ENCODE measurements at regions not wholly inside any gene's neighbourhood (a gene's known extent, or its start where the extent isn't known, plus 50 kb on each side); places are given as distances from the start of the nearest gene placed in this dataset.
"Not testable (repeated sequence)": the region's sequence is repeated elsewhere in the genome, so short reads cannot be mapped to it uniquely, and the experiment has no call there.

DNA sequence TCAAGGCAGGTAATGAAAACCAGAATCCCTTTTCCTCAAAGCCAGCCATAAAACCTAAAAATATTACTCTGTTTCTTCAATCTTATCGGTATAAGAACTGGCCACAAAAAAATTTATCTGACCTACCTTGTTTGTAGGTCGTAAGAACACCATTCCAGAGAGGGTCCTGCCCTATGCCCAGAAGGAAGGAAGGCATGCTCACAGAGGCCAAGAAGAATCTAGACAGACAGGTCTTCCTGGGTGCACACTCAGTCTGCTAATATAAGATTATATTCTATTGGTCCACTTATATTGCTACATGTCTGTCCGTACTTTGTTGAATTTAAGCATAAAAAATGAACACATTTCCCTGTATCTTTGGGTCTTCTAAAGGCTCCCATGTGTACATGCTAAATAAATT, 2136.1 kb upstream of the PCDH20 start:
- peak; percentile 2 for DNase-seq (ENCODE audit: low read depth)

DNA sequence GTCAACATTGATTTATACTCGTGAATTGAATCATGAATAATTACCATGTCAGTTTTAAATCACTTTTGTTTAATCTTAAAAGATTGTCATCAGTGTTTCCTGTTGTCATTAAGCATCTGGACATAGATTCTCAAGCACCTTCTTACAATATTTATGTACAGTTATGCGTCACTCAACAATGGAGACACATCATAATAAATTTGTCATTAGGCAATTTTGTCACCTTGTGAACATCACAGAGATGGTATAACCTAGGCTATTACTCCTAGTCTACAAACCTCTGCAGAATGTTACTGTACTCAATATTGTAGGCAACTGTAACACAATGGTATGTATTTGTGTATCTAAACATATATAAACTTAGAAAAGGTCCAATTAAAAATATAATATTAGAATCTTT, 2130.9 kb upstream of the PCDH20 start:
- no peak for DNase-seq (ENCODE audit: low read depth)

DNA sequence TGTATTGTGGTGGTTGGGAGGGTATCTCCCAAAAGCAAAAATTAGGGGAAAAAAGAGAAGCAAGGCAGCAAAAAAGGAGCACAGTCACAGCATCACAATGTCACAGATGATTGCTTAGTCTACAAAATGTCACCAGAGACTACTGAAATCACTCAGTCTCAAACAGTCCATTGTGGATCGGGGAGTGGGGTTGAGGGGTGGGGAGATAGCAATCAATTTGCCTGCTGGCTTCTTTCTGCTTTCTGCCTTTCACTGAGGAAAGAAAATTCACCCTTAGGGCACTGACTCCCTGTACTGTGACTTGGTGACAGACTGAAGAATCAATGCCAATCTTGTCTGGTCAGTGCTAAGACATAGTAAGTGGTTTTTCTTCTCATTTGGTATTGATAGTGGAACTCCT, 2127.1 kb upstream of the PCDH20 start:
- no peak for DNase-seq (ENCODE audit: low read depth)

DNA sequence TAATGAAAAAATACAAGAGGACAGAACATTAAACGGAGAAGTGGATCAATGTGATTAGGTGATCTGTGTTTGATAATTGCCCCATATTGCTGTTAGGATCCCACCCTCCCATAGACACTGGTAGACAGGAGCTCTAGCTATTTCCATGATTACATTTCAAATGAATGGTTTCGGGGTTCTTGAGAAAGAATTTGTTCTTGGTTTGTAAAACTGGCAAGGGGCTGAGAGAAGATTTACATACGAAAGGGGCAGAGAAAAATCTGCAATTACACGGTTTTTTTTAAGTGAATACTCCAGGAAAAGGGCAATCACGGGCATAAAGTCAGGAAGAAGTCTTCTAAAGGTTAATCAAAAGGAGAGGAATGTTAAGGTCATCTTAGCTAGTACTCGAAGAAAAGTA, 2125.7 kb upstream of the PCDH20 start:
- no peak for DNase-seq (ENCODE audit: low read depth)

DNA sequence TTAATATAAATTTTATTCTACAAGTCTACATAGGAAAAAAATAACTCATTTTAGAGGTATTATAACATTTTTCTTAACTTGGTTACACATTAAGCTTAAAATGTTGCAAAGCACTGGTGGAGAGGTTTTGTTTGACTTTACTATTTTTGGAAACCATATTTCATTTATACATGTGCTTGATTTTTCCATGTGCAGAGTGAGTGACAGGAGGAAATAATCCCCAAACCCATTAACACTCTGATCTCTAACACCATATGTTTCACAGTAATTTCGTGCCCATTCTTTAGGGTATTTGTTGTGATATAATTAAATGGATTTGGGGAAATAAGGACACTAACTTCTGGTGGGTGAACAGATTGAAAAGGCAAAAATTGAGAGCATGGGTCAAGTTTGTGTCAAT, 2124.4 kb upstream of the PCDH20 start:
- DNase-seq (ENCODE audit: low read depth): no peak

DNA sequence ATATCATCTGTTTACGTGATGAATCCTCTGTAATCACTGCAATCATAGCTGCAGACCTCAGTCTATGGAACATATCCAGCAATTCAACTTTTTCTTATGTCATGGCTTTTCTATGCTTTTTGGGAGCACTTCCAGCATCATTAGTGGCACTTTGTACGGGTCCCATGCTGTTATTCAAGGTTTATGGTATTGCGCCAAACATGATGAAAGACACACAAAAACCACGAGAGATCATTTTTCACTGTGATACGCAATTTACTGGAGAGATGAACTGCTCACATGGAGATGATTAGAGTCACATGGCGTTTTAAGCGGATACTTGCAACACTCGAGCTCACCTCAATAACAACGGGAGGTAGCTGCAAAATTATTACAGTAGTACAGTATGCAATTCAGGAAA, 2101.7 kb upstream of the PCDH20 start:
- no peak for DNase-seq (ENCODE audit: low read depth)

DNA sequence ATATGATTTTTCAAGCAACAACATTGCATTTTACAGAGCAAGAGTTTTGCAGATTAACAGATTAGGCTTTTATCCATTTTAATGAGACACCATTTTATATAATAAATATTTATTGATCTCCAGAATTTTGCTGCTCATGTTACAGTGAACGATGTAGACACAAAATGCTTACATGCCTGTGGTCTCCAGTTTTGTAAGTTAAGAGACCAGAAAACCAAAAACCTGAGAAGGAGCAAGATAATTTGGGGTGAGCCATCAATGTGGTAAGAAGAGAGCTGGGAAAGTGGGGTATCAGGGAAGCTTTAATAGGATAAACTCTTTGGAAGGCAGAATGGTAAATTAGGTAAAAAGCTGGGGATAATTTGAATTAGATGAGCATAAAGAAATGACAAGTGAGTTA, 2100.5 kb upstream of the PCDH20 start:
- no peak for DNase-seq (ENCODE audit: low read depth)

DNA sequence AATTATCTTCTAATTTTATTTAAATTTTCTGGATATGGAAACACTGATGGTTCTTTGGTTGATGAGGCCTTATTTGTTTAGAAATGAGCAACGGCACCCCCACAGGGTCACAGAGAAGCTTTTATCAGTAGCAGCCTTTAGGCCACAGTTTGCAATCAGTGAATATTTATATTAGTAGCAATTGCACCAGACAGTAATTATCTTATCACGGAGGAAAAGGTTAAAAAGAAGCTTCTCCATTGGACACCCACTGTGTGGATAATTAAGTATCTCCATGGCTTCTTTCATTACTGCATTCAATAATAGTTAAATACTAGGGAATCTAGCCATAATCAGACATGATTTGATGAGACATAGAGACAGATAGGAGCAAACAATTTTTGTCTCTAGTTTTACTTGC, 2099.2 kb upstream of the PCDH20 start:
- no peak for DNase-seq (ENCODE audit: low read depth)

DNA sequence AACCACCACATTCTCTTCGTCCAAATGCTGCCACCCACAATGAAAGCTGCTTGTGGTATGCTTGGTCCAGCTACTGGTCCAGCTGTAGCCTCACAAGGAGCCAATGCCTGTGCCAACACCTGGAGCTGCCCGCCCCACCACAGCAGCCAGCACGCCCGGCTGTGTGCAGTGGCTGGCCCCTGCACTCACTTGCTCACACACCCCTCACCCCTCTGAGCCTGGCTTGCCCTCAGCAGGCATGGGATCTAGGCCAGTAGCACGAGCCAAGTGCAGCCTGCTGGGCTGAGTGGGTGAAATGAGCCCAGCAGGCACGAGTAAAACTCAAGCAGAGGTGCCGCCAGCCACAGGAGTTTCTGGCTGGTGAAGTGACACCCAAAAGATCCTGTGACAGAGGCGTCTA, 2096.4 kb upstream of the PCDH20 start:
- DNase-seq (ENCODE audit: low read depth): no peak

DNA sequence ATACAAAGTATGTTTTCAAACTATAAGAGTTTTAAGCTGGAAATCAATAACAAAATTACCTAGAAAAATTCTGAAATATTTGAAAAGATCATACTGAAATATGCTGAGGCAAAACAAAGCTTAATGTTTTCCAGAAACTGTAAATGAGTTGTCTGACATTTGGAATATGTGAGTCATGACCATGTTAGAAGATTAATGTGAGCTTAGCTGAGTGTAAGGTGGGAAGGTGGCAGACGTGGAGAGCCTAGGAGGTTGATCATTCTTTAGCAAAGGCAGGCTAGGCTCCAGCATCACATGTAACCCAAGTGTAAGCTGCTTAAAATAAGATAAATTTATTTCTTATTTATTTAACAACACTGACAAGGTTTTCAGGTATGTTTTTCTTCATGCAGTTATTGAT, 2086.1 kb upstream of the PCDH20 start:
- peak; percentile 79 for DNase-seq (ENCODE audit: low read depth)

DNA sequence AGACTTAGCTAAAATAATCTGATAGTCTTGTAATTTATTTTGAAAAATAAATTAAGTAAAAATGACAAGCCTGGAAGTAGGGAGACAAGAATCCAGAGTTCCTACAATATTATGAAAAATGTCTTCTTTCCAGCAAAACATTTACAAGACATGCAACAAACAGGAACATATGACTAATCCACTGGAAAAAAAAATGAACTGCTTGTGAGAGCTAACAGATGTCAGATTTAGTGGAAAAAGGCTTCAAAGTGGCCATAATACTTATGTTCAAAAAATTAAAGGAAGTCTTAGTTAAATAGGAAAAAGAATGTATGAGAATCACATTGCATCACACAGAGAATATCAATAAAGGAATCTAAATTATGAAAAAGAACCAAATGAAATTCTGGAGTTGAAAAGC, 2082.0 kb upstream of the PCDH20 start:
- DNase-seq (ENCODE audit: low read depth): no peak

DNA sequence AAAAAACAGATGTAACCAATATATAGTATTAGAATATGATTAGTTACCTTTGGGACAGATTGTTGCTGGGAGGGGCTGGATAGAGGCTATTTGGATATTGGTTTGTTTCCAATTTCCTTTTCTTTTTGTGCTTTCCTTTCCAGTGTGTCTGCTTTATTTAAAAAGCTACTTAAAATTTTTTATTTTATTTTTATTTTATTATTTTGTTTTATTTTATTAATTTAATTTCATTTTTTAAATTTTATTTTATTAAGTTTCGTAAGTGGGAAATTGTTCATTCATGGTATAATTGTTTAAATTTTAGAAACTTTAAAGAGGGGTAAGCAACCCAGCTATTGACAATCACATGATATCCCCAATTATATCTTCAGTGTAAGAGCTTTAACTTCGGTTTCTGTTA, 2077.0 kb upstream of the PCDH20 start:
- no peak for DNase-seq (ENCODE audit: low read depth)

DNA sequence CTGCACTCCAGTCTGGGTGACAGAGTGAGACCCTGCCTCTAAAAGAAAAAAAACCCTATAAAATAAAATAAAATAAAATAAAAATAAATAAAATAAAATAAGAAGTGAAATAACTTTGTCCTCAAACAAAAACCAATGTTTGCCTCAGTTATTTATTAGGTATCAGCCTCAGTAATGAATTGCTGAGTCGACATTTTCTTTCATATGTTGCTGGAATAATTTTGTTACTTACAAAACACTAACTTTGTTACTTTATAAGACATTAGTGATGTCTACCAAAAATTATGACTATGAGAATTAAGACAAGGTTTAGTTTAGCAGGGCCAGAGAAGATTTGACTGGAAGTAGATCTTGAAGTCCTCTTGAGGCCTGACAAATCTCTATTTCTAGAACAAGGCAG, 2074.5 kb upstream of the PCDH20 start:
- no peak for DNase-seq (ENCODE audit: low read depth)

DNA sequence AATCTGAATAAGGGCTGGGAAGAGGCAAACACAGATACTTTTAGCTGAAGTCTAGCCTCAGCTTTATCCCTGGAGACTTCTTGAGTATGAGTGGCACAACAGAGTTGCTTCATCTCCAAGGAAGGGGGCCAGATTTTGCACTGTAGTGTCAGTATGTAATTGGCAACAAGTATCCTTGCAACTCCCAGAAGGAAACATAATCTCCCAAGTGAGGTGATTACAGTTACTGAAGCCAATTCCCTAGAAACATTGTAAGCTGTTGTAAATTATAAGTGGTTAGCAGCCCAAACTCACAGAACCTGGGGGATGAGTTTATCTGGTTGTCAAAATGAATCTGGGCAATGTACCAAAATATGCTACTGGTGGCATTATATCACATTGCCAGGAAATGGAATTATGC, 2065.7 kb upstream of the PCDH20 start:
- no peak for DNase-seq (ENCODE audit: low read depth)

DNA sequence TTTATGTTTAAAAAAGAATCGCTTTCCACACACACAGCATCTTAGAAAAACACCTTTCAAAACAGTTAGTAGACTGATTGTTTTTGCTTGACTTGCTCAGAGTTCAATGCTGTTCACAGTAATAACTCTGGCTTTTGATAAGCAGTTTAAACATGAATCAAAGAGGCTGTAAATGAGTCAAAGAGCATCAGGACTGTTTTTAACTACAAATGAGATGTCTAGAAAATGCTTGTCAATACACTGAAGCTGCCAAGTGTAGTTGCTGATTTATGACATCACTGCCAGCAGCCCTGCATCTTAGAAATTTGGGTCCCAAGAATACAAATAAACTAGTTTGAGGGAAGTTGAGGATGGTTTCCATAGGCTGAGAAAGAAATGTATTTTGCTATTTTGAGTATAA, 2057.1 kb upstream of the PCDH20 start:
- no peak for DNase-seq (ENCODE audit: low read depth)

DNA sequence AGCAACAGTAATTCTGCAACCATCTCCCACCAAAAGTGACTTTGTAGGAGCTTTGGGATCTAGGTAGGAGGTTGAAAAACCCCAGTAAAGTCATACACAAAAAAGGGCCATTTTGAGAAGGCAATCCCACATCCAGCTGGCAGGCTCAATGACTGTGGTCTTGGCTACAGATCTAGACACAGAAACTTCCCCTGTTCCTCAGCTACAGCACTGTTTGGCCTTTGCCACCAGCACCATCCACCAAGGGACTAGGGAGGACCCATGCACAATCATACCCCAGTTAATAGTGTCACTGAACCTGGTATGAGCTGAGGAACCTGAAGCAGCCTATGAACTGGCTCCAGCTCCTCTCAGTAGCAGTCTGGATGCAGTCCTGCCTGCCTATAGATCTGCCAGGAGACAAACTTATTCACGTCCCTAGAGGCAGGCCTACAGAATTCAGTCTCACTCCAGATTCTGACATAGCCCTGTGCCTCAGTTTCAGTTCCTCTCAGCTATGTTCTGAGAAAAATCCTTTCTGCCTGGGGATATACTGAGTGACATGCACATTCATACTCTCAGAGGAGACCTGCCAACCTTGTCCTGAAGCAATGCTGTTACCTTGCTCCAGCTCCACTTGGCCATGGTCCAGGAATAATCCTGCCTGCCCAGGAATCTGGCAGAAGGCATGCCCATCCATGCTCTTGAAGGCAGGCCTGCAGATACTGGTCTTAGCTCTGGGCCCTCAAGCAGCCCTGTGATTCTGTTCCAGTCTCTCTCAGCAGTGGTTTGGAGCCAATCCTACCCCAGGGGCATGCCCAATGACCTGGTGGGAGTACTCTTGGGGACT, 2048.3 kb upstream of the PCDH20 start:
- DNase-seq (ENCODE audit: low read depth): no peak

DNA sequence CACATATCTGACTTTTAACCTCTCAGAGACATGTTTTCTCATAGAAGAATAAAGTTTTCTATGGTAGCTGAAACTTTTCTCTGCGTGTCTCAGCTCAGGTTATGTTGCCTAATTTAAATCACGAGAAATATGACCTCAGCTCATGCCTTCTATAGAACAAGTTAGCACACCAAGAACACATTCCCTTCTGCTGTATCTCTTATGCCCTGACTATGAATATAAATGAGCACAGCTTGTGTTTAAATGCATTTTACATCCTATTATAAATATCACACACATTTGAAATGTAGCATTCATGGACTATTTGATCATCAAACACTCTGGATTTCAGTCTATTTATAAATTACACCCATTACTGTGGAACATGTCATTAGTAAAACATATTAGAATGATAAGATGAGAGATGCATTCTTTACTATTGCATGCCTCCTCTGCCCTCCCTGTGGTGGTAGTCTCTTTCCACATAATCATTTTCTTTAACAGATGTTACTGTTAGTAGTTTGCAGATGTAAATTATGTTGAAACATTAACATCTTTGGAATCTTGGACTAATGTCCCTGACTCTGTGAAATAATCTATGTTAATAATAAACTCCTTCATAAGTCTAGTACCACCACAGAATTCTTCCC, 2044.9 kb upstream of the PCDH20 start:
- DNase-seq (ENCODE audit: low read depth): no peak

DNA sequence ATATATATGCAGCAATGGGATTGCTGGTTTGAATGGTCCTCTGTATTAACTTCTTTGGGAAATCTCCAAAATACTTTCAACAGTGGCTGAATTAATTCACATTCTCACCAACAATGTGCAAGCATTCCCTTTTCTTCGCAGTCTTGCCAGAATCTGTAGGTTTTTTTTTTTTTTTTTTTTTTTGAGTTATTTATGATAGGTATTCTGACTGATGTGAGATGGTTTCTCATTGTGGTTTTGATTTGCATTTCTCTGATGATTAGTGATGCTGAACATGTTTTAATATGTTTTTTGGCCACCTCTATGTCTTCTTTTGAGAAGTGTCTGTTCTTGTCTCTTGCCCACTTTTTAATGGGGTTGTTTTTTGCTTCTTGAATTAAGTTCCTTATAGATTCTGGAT, 2041.5 kb upstream of the PCDH20 start:
- no peak for DNase-seq (ENCODE audit: low read depth)

DNA sequence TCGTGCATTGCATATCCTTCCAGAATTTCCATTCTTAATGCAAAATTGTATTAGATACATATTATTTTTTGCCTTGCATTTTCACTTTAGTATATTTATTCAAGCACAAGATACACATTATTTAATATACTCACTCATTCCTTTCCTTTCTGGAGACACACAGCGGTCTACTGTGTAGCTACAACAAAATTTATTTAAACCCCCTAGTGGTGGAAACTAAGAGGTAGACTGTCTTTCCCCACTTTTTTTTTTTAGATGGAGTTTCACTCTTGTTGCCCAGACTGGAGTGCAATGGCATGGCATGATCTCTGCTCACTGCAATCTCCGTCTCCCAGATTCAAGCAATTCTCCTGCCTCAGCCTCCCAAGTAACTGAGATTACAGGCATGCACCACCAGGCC, 2040.3 kb upstream of the PCDH20 start:
- DNase-seq (ENCODE audit: low read depth): no peak

DNA sequence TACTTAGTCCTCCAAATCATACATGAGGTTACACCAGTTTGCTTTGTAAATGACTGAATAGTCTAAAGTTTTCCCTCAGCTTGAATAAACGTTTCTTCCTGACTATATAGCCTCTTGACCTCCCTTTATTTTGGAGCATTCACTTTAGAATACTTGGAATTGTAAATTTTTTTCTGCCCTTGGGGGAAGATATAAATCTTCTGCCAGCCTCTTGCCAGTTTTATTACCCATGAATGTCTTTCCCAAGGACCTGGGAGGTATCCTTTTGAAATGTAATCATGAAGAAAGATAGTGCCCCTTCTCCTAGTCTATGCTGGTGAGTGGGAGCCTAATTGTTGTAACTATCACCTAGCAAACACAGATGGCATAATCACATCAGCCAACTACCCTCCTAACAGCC, 2033.9 kb upstream of the PCDH20 start:
- peak; percentile 23 for DNase-seq (ENCODE audit: low read depth)

DNA sequence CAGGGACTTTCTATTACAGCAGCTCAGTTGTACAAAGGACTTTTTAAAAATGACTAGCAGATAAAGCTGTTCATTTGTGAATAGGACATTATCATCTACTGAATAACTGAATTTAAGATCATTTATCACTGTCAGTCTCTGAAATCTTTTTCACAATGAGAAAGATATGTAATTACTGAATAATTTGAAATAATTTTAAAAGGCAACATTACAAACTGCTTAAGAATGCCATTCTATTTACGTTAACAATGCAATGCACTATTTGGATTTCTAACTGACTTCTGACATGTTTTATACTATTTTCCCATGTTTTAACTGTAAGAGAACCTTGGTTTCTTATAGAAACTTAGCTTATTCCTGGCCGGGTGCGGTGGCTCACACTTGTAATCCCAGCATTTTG, 2033.0 kb upstream of the PCDH20 start:
- no peak for DNase-seq (ENCODE audit: low read depth)

DNA sequence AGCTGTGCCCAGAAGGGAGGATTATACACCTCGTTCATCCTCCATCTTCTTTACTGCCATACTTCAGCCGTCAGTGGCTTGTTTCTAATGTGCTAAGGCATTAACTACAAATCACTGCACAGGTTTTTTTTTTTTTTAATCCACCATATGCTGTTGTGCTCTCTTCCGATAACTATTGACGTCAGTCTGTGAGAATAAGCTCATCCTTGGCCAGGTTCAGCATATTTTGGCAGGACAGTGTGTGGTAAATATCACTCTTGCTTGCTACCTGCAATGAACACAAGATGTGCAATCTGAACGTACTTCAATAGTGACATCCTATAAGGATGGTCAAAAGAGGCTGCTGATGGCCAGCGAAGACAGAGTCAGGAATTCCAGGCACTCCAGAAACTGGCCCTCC, 2030.7 kb upstream of the PCDH20 start:
- no peak for DNase-seq (ENCODE audit: low read depth)

DNA sequence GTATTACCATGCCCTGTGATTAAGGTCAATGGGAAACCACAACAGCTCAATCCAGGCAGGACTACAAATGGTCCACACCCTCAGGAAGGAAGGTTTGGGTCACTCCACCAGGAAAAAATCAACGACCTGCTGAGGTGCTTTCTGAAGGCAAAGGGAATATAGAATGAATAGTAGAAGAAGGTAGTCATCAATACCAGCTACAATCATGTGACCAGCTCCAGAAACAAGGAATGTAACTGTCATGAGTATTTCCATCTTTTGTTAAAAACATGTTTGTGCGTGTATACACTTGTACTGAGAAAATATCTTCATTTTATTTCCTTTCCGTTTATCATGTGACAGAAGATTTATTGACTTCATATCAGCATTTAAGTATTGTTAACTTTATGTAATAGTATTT, 2028.6 kb upstream of the PCDH20 start:
- not testable (repeated sequence) for DNase-seq (ENCODE audit: low read depth)

DNA sequence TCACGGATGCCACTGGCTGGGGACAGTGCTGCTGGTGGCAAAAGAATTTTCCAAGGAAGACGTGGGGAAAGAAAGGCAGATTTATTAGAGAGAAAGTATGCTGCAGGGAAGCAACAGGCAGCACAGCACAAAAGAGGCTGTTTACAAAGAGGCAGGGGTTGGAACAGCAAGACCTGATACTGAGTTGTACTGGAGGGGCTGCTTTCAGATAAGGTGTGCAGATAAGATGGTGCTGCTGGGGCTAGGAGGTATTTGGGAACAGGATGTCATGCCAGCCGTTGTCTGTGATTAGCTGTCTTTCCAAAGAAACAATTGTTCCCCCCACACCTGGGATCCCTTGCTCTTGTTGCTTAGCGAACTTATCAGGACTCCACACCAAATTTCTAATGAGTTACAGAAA, 2023.3 kb upstream of the PCDH20 start:
- DNase-seq (ENCODE audit: low read depth): no peak

All from renal cortical epithelial cell (primary cell).